ENCODE measurements at regions not wholly inside any gene's neighbourhood (a gene's known extent, or its start where the extent isn't known, plus 50 kb on each side); places are given as distances from the start of the nearest gene placed in this dataset.
"Not testable (repeated sequence)": the region's sequence is repeated elsewhere in the genome, so short reads cannot be mapped to it uniquely, and the experiment has no call there.

DNA sequence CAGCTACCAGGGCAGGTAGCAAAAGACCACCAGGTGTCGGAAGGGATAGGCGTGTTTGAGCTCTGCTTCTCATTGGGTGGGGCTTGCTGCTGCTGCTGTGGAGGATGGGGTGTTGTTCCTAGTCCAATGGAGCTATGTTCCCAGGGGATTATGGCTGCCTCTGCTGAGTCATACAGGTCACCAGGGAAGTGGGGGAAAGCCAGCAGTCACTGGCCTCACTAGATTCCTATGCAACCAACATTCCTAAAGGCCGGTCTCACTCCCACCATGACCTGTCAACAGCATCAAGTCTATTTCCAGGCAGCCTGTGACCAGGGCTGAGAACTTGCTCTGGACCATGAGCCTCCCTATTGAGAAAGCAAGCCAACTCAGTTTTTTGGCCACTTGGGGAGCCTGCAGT lies 1160.8 kb downstream of the REEP3 start:
- no peak overlapping the region for H2BK5ac ChIP-seq (ENCODE audit: low read length)
- no peaks in the 10 kb centered on the region for H3K79me2 ChIP-seq (ENCODE audit: control insufficient read depth, insufficient read depth, low read length)
- no peak overlapping the region for H2BK120ac ChIP-seq (ENCODE audit: low read depth, low read length)
- peak; percentile 77 for DNase-seq
- H3K27ac ChIP-seq (ENCODE audit: low read depth, low read length) = no peak overlapping the region
- H3K27me3 ChIP-seq (ENCODE audit: insufficient read depth, low read length, poor library complexity) = no peaks in the 10 kb centered on the region
- H3K4me2 ChIP-seq (ENCODE audit: low read length) = no peak overlapping the region
- no peak overlapping the region for H3K56ac ChIP-seq (ENCODE audit: low read length)
- H3K36me3 ChIP-seq (ENCODE audit: control insufficient read depth, insufficient read depth, low read length) = no peaks in the 10 kb centered on the region
- no peak overlapping the region for H3K9ac ChIP-seq (ENCODE audit: low read length)
- H3K4me1 ChIP-seq (ENCODE audit: control insufficient read depth, low read depth, low read length) = no peaks in the 10 kb centered on the region
- WGBS (ENCODE audit: extremely low coverage, insufficient coverage, low lambda C conversion rate) = no CpG with 5 or more reads among the region's 3 CpGs
- no peak overlapping the region for H3K23ac ChIP-seq (ENCODE audit: low read length)
- no peak overlapping the region for H2BK15ac ChIP-seq (replicated peaks; ENCODE audit: low read depth)
- H3K4ac ChIP-seq (ENCODE audit: low read depth, low read length) = no peak overlapping the region
- H3K18ac ChIP-seq (ENCODE audit: low read length) = no peak overlapping the region
- no peak overlapping the region for H4K5ac ChIP-seq (ENCODE audit: low read length)
- H4K8ac ChIP-seq (ENCODE audit: low read depth, low read length) = no peak overlapping the region
- H2AK5ac ChIP-seq (ENCODE audit: low read length) = no peak overlapping the region
- no peaks in the 10 kb centered on the region for H3K79me1 ChIP-seq (ENCODE audit: low read length)
- H3K4me3 ChIP-seq (ENCODE audit: low read length) = no peak overlapping the region

DNA sequence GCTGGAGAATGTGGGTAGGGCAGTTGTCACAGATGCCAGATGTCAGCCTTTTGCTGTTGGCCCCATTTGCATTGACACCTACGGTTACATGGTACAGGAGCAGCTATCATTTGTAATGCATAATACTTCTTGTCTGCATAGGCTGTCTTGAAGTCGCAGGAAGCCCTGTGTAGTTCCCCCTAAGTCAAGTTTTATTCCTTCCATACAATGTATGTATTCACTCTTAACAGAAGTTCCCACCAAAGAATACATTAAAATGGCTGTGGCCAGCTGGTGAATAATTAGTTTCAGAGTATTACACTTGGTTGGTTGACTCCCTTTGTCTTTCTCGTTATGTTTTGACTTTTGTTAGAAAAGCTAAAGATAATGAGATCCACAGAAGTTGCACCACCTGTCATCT lies 1169.0 kb downstream of the REEP3 start:
- Histone ChIP-seq H3K79me1 (ENCODE audit: low read length) (no peaks in the 10 kb centered on the region), H3K79me2 (ENCODE audit: control insufficient read depth, insufficient read depth, low read length) (no peaks in the 10 kb centered on the region), H3K27me3 (ENCODE audit: insufficient read depth, low read length, poor library complexity) (no peaks in the 10 kb centered on the region), H2BK15ac (replicated peaks; ENCODE audit: low read depth) (no peak overlapping the region), H2BK5ac (ENCODE audit: low read length) (no peak overlapping the region), H3K56ac (ENCODE audit: low read length) (no peak overlapping the region), H3K27ac (ENCODE audit: low read depth, low read length) (no peak overlapping the region), H2AK5ac (ENCODE audit: low read length) (no peak overlapping the region), H2BK120ac (ENCODE audit: low read depth, low read length) (no peak overlapping the region), H4K5ac (ENCODE audit: low read length) (no peak overlapping the region), H3K18ac (ENCODE audit: low read length) (no peak overlapping the region), H3K36me3 (ENCODE audit: control insufficient read depth, insufficient read depth, low read length) (no peaks in the 10 kb centered on the region), H4K8ac (ENCODE audit: low read depth, low read length) (no peak overlapping the region), H3K9ac (ENCODE audit: low read length) (no peak overlapping the region), H3K4me3 (ENCODE audit: low read length) (no peak overlapping the region), H3K4me1 (ENCODE audit: control insufficient read depth, low read depth, low read length) (no peaks in the 10 kb centered on the region), H3K4ac (ENCODE audit: low read depth, low read length) (no peak overlapping the region), H3K23ac (ENCODE audit: low read length) (no peak overlapping the region), H3K4me2 (ENCODE audit: low read length) (no peak overlapping the region)
- peak; percentile 4 for DNase-seq
- no CpG with 5 or more reads among the region's 3 CpGs for WGBS (ENCODE audit: extremely low coverage, insufficient coverage, low lambda C conversion rate)

DNA sequence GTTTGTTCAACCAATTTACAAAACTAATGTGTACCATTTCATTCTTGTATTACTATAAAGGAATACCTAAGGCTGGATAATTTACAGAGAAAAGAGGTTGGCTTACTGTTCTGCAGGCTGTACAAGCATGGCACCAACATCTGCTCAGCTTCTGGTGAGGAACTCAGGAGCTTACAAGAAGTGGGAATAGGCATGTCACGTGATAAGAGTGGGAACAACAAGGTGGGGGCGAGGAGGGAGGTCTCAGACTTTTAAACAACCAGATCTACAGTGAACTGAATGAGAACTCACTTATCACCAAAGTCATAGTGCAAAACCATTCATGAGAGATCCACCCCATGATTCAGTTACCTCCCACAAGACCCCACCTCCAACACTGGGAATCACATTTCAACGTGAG lies 1178.0 kb downstream of the REEP3 start:
- Histone ChIP-seq H3K79me2 (ENCODE audit: control insufficient read depth, insufficient read depth, low read length) (no peaks in the 10 kb centered on the region), H3K56ac (ENCODE audit: low read length) (no peak overlapping the region), H3K23ac (ENCODE audit: low read length) (no peak overlapping the region), H2BK120ac (ENCODE audit: low read depth, low read length) (no peak overlapping the region), H3K4ac (ENCODE audit: low read depth, low read length) (no peak overlapping the region), H3K27ac (ENCODE audit: low read depth, low read length) (no peak overlapping the region), H3K79me1 (ENCODE audit: low read length) (no peaks in the 10 kb centered on the region), H3K4me2 (ENCODE audit: low read length) (no peak overlapping the region), H4K8ac (ENCODE audit: low read depth, low read length) (no peak overlapping the region), H2BK15ac (replicated peaks; ENCODE audit: low read depth) (no peak overlapping the region), H2AK5ac (ENCODE audit: low read length) (no peak overlapping the region), H2BK5ac (ENCODE audit: low read length) (no peak overlapping the region), H3K18ac (ENCODE audit: low read length) (no peak overlapping the region), H3K4me3 (ENCODE audit: low read length) (no peak overlapping the region), H4K5ac (ENCODE audit: low read length) (no peak overlapping the region), H3K9ac (ENCODE audit: low read length) (no peak overlapping the region), H3K27me3 (ENCODE audit: insufficient read depth, low read length, poor library complexity) (no peaks in the 10 kb centered on the region), H3K4me1 (ENCODE audit: control insufficient read depth, low read depth, low read length) (no peaks in the 10 kb centered on the region), H3K36me3 (ENCODE audit: control insufficient read depth, insufficient read depth, low read length) (no peaks in the 10 kb centered on the region)
- WGBS (ENCODE audit: extremely low coverage, insufficient coverage, low lambda C conversion rate) = no CpG with 5 or more reads among the region's 3 CpGs
- DNase-seq = no peak

DNA sequence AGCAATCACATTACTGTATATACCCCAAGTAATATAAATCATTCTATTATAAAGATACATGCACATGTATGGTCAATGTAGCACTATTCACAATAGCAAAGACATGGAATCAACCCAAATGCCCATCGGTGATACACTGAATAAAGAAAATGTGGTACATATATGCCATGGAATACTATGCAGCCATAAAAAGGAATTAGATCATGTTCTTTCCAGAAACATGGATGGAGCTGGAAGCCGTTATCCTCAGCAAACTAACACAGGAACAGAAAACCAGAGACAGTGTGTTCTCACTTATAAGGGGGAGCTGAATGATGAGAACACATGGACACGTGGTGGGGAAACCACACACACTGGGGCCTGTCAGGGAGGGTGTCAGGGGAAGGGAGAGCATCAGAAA lies 1180.9 kb downstream of the REEP3 start:
- not testable (repeated sequence) for H2BK120ac ChIP-seq (ENCODE audit: low read depth, low read length); H3K4ac ChIP-seq (ENCODE audit: low read depth, low read length); H3K23ac ChIP-seq (ENCODE audit: low read length); H3K4me3 ChIP-seq (ENCODE audit: low read length); H2BK15ac ChIP-seq (replicated peaks; ENCODE audit: low read depth); H2AK5ac ChIP-seq (ENCODE audit: low read length); H3K56ac ChIP-seq (ENCODE audit: low read length); H3K4me2 ChIP-seq (ENCODE audit: low read length); H3K4me1 ChIP-seq (ENCODE audit: control insufficient read depth, low read depth, low read length); H3K18ac ChIP-seq (ENCODE audit: low read length); H3K79me2 ChIP-seq (ENCODE audit: control insufficient read depth, insufficient read depth, low read length); H3K27ac ChIP-seq (ENCODE audit: low read depth, low read length); H3K36me3 ChIP-seq (ENCODE audit: control insufficient read depth, insufficient read depth, low read length); H4K5ac ChIP-seq (ENCODE audit: low read length); H3K9ac ChIP-seq (ENCODE audit: low read length); H3K79me1 ChIP-seq (ENCODE audit: low read length); H3K27me3 ChIP-seq (ENCODE audit: insufficient read depth, low read length, poor library complexity); H2BK5ac ChIP-seq (ENCODE audit: low read length); H4K8ac ChIP-seq (ENCODE audit: low read depth, low read length); DNase-seq
- no CpG with 5 or more reads among the region's 3 CpGs for WGBS (ENCODE audit: extremely low coverage, insufficient coverage, low lambda C conversion rate)

DNA sequence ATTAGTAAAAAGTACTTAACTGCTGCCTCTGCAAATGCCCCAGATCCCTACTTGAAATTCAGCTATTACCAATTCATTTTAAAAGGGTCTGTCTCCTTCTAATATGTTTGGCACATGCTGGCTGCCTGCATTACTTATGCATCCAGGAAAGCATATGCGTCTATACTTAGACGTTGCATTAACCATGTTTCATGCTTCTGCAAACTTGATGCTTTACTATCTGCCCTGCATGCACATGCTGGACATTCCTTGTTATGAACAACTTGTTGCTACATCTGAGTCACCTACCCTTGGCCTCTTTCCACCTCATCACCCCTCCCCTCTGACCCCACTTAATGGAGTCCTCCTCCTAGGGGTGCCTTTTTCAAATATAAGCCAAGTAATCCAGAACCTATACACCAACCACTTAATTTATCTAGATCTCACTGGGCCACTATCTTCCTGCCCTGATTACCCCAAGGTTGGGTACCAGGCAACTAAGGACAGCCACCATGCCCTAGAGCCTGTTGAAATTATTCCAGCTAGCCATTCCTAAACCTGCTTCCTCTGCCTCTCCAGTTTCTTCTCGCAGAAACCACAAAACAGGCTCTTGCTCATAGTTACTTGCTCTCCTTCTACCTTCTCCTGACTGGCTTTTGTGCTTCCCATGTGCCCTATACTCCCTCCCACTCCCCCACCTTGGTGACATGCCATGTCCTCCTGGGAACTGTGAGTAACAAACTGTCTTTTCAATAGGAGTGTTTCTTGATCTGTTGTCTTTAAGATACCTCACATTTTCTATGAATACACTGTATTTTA lies 1187.9 kb downstream of the REEP3 start:
- Histone ChIP-seq H3K27me3 (ENCODE audit: insufficient read depth, low read length, poor library complexity) (no peaks in the 10 kb centered on the region), H3K36me3 (ENCODE audit: control insufficient read depth, insufficient read depth, low read length) (no peaks in the 10 kb centered on the region), H3K56ac (ENCODE audit: low read length) (no peak overlapping the region), H3K23ac (ENCODE audit: low read length) (no peak overlapping the region), H4K8ac (ENCODE audit: low read depth, low read length) (no peak overlapping the region), H3K4me2 (ENCODE audit: low read length) (no peak overlapping the region), H3K79me2 (ENCODE audit: control insufficient read depth, insufficient read depth, low read length) (no peaks in the 10 kb centered on the region), H2BK120ac (ENCODE audit: low read depth, low read length) (no peak overlapping the region), H4K5ac (ENCODE audit: low read length) (no peak overlapping the region), H2AK5ac (ENCODE audit: low read length) (no peak overlapping the region), H3K4me1 (ENCODE audit: control insufficient read depth, low read depth, low read length) (no peaks in the 10 kb centered on the region), H3K9ac (ENCODE audit: low read length) (no peak overlapping the region), H3K4ac (ENCODE audit: low read depth, low read length) (no peak overlapping the region), H3K27ac (ENCODE audit: low read depth, low read length) (no peak overlapping the region), H3K18ac (ENCODE audit: low read length) (no peak overlapping the region), H3K79me1 (ENCODE audit: low read length) (no peaks in the 10 kb centered on the region), H2BK5ac (ENCODE audit: low read length) (no peak overlapping the region), H3K4me3 (ENCODE audit: low read length) (no peak overlapping the region), H2BK15ac (replicated peaks; ENCODE audit: low read depth) (no peak overlapping the region)
- DNase-seq = no peak
- WGBS (ENCODE audit: extremely low coverage, insufficient coverage, low lambda C conversion rate) = no CpG with 5 or more reads among the region's 3 CpGs

DNA sequence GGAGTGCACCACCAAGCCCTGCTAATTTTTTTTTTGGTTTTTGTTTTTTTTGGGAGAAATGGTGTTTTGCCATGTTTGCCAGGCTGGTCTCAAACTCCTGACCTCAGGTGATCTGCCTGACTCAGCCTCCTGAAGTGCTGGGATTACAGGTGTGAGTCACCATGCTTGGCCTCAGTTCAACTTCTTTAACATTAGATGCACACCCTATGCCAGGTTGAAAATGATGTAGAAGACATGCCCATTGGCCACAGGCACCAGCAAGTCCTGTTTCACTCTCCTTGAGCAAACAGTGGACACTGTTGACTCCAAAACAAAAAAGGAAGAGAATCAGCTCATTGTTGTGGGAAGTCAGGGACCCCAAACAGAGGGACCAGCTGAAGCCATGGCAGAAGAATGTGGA lies 1205.3 kb downstream of the REEP3 start:
- no peak overlapping the region for H2BK5ac ChIP-seq (ENCODE audit: low read length)
- no peaks in the 10 kb centered on the region for H3K36me3 ChIP-seq (ENCODE audit: control insufficient read depth, insufficient read depth, low read length)
- no peak overlapping the region for H3K4me3 ChIP-seq (ENCODE audit: low read length)
- no peak overlapping the region for H4K8ac ChIP-seq (ENCODE audit: low read depth, low read length)
- H3K23ac ChIP-seq (ENCODE audit: low read length) = no peak overlapping the region
- no peaks in the 10 kb centered on the region for H3K27me3 ChIP-seq (ENCODE audit: insufficient read depth, low read length, poor library complexity)
- no peak overlapping the region for H3K4ac ChIP-seq (ENCODE audit: low read depth, low read length)
- no peaks in the 10 kb centered on the region for H3K4me1 ChIP-seq (ENCODE audit: control insufficient read depth, low read depth, low read length)
- no peak overlapping the region for H4K5ac ChIP-seq (ENCODE audit: low read length)
- H2AK5ac ChIP-seq (ENCODE audit: low read length) = no peak overlapping the region
- H2BK120ac ChIP-seq (ENCODE audit: low read depth, low read length) = no peak overlapping the region
- DNase-seq = no peak
- H3K79me1 ChIP-seq (ENCODE audit: low read length) = no peaks in the 10 kb centered on the region
- no peak overlapping the region for H3K27ac ChIP-seq (ENCODE audit: low read depth, low read length)
- no peak overlapping the region for H3K9ac ChIP-seq (ENCODE audit: low read length)
- no peak overlapping the region for H3K4me2 ChIP-seq (ENCODE audit: low read length)
- no peak overlapping the region for H3K56ac ChIP-seq (ENCODE audit: low read length)
- H3K79me2 ChIP-seq (ENCODE audit: control insufficient read depth, insufficient read depth, low read length) = no peaks in the 10 kb centered on the region
- no peak overlapping the region for H2BK15ac ChIP-seq (replicated peaks; ENCODE audit: low read depth)
- no peak overlapping the region for H3K18ac ChIP-seq (ENCODE audit: low read length)

All from mesendoderm (in vitro differentiated cells).